T follicular helper cell (primary cell): ENCODE measurements at regions not wholly inside any gene's neighbourhood (a gene's known extent, or its start where the extent isn't known, plus 50 kb on each side); places are given as distances from the start of the nearest gene placed in this dataset.

Experiments
- DNase-seq: peaks from one replicate; pipeline ENCODE4 v3.0.0-alpha.2; 2020; ENCODE audit warnings: low read depth

DNA sequence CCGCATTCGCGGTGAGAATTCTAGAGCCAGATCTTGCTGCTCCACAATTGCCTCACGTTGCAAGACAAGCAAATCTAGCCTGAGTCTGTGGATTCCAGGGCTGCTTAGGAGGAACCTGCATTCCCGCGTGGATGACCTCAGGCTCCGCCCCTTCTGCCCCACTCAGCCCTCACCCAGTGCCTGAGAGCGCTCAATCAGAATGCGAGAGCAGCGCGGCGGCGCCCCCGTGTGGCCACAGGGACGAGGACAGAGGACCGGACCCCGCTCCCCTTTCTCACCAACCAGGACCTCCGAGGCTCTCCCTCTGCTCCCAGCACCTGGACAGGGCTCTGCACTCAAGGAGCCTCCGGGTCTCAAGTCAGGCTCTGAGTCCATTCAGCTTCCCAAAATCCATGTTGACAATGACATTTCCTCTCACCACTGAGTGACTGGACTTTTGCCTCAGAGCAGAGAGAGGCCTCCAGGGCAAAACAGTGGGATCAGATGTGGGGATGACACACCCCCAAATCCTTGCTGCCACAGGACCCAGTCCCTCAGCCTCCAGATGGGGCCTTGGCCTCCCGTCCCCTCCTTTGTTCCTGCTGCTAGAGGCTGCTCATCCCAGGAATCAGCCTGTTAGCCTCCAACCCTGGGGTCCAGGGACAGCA lies 52.0 kb downstream of the RPP21 start:
- DNase-seq: peak; percentile 74

DNA sequence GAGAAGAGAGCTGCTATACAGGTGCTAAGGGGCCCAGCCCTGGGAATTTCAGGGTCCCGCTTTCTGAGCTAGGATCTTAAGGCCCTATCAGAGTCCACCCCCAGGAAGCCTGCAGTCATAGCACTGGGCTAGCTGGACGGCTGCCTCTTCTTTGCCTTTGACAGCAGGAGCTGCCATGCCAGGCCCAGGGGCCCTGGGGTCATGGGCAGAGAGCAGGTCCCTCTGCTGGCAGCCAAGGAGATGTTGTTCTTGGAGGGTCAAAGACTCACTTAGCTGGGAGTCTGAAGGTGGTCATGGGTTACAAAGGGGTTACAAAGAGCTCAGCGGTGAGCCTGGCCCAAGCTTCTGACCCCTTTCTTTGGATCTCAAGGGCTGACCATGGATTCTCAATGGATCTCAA lies 52.7 kb downstream of the RPP21 start:
- no peak for DNase-seq

DNA sequence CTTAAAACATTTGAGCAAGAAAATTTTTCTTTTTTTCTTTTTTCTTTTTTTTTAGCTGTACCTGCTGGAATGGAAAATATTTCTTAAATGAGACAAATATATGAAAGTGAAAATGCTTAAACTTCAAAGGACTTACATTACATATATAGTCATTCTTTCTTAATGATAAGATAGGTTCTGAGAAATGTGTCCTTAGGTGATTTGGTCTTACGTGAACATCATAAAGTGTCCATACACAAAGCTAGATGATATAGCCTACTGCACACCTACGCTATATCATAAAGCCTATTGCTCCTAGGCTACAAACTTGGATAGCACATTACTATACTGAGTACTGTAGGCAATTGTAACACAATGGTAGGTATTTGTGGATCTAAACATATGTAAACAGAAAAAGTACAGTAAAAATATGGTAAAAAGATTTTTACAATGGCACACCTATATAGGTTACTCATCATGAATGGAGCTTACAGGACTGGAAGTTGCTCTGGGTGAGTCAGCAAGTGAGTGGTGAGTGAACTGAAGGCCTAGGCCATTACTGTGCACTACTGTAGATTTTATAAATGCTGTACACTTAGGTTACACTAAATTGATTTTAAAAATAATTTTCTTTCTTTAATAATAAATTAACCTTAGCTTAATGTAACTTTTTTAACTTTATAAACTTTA lies 54.6 kb downstream of the RPP21 start:
- DNase-seq: no peak

DNA sequence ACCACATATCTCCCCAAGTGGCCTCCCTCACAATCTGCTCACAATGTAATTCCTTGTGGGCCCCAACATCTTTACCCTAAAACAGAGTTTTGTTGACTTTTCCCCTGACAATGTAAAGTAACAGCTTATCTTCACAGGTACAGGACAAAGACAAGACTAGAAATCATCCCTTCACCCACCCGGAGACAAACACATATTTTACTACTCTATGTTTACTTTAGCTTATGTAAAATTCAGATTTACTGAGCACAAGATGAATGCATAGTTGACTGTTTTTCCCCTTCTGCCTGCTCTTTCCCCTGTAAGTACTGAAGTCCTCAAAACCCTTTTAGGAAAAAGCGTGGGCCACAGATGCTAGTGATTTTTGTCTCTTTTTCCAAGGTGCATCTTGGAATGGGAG lies 61.0 kb downstream of the RPP21 start:
- no peak for DNase-seq

DNA sequence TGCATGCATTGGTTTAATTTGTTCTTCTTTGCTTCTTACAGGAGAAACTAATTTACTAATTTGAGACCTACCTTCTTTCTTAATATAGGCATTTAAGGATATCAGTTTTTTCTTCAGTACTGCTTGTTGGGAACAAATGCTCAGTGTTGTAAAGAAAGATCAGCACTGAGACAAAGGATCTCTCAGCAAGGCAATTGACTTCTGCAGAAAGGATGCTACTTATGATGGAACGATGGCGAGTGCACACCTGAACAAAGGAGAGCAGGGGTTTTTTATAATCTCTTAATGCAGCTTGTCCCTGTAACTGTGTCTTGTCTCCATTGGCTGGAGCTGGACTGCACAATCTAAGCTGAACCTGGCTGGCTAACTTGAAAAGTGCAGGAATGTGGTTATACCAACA lies 64.2 kb downstream of the RPP21 start:
- DNase-seq: no peak

DNA sequence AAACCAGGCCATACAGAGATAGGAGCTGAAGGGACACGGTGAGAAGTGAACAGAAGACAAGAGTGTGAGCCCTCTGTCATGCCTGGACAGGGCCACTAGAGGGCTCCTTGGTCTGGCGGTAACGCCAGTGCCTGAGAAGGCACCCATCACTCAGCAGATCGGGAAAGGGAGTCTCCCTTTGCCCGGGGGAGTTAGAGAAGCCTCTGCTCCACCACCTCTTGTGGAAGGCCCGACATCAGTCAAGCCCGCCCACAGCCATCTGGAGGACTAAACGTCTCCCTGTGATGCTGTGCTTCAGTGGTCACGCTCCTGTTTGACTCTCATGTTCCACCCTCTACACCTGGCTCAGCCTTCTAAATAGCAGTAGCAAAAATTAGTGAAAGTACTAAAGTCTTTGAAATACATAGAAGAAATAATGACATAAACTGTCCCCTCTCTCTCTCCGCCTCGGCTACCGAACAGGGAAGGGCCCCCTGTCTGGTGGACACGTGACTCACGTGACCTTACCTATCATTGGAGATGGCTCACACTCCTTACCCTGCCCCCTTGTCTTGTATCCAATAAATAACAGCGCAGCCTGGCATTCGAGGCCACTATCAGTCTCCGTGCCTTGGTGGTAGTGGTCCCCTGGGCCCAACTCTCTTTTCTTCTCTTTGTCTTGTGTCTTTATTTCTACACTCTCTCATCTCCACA lies 66.7 kb downstream of the RPP21 start:
- peak; percentile 43 for DNase-seq

DNA sequence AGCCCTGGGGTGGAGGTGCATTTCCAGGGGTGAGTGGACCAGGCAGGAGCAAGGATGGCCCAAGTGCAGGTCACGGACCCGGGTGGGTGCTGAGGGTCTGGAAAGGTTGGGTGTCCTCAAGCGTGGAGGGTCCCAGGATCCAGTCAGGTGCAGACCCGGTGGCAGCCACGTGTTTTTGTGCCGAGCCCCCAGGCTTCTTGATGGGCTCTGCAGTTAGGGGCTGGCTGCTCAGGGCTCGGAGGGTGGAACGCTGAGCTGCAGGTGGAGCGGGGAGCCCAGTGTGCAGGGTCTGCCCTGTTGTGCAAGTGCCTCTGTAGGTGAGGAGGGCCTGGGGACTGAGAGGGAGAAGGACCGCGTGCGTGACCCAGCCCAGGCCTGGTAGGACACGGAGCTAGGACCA lies 70.9 kb upstream of the HLA-E start:
- no peak for DNase-seq

DNA sequence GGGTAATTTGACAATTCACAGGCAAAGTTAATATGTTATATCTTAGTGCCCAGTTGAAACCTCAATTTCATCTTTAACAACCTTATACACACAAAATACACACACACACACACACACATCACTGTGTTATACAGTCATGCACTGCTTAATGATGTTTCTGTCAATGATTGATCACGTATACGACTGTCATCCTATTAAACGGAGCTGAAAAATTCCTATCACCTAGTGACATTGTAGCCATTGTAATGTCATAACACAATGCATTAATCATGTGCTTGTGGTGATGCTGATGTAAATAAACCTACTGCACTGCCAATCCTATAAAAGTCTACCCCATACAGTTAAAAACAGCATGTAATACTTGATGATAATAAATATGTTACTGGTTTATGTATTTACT lies 64.8 kb upstream of the HLA-E start:
- DNase-seq: no peak
